ENCODE measurements at regions not wholly inside any gene's neighbourhood (a gene's known extent, or its start where the extent isn't known, plus 50 kb on each side); places are given as distances from the start of the nearest gene placed in this dataset.

DNA sequence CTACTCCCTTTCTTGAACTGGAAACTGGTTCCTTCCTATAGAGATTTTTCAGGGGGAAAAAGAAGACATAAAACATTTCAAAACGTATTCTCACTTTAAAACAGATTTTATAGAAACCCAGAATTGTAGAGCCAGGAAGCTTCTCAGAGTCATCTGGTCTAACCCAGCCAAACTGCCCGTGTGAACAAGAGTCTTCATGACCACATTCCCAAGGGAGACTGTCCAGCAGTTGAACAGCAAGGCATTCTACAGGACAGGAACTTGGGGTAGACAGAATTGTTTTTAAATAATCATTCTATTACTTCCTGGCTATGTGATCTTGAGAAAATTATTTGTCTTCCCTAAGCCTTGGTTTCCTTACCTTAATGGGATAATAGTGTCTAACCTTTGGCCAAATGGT is 163.5 kb upstream of the IVNS1ABP start:
- TF ChIP-seq POLR2AphosphoS5 (IDR thresholded peaks at IDR 0.05; ENCODE audit: borderline replicate concordance, low read depth, low read length) (no peak), EZH2 (IDR thresholded peaks at IDR 0.05) (no peak), FOXP2 (optimal IDR thresholded peaks at IDR 0.05; ENCODE audit: control extremely low read depth, extremely low read length, insufficient read depth) (no peak)

Data from SK-N-MC (cell line).